CD4-positive, alpha-beta T cell treated with Interleukin-10 for 1 hour (primary cell): ENCODE measurements at regions not wholly inside any gene's neighbourhood (a gene's known extent, or its start where the extent isn't known, plus 50 kb on each side); places are given as distances from the start of the nearest gene placed in this dataset.
"Not testable (repeated sequence)": the region's sequence is repeated elsewhere in the genome, so short reads cannot be mapped to it uniquely, and the experiment has no call there.

Experiments used
- DNase-seq: peaks from one replicate; pipeline ENCODE4 v3.0.0-alpha.2; 2020

DNA sequence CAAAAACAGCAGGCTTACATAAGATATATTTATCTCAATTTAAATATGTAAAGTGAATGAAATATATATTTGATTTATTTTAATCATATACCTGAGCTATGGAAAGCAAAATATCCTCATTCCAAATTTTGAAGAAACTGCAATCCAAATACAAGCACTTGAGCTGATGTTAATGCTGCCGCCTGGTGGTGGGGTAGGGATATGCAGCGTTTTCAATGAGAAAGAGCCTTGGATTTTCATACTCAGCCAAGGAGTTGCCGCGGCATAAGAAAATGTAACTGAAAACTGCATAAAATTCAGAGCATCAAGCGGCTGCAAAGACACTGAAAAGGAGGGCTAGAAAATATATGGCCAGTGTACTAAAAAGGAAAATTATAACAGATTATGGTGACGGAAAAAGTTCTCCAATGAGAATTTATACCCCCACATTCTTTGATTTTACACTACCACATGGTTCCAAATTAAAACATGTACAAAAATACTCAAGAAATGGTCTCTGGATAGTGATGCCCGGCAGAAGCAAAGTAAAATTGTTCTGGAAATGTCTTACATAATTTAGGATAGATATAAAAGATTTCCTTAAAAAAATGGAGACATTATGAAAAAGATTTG is 660.3 kb upstream of the PITX2 start:
- peak; percentile 24 for DNase-seq

DNA sequence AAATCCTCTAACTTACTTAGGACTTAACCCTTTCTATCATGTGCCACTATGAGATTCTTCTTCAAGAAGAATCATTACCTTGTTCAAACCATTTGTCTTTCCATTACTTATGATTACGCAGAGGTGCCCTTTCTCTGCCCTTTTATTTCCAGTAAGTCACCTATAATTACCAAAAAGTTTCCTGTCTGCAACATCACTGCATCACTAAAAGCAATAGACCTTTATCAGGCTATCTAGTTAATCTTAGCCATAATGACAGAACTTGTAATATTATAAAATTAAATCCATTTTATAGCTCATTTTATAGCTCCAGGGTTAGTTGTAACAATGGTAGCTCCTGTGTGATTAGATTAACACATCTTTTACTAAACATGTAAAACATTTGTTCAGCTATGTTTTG is 673.6 kb upstream of the PITX2 start:
- DNase-seq = no peak

DNA sequence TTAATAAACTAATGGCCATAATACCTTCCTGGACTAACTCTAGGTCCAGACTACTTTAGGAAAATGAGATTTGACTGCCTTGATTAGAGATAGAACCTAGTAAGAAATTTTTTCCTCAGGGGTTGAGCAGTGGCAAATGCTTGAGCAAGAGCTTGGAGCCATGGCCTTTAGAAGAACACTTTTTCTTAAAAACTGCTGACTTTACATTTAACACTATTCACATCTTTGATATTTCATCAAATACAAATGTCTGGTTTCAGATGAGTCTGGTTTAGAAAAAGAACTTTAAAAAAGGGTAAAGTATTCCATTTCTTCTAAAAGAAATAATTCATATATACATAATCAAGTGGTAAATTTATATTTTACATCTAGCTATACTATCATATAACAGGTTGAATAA is 680.9 kb upstream of the PITX2 start:
- no peak for DNase-seq

- no peak for DNase-seq
Observed at GRCh38 chr4:111323496-111323895, 700.6 kb upstream of the PITX2 start.

GRCh38 chr4:111323916-111324315 is 701.0 kb upstream of the PITX2 start:
- no peak for DNase-seq

GRCh38 chr4:111326450-111326849 is 703.6 kb upstream of the PITX2 start:
- no peak for DNase-seq

DNA sequence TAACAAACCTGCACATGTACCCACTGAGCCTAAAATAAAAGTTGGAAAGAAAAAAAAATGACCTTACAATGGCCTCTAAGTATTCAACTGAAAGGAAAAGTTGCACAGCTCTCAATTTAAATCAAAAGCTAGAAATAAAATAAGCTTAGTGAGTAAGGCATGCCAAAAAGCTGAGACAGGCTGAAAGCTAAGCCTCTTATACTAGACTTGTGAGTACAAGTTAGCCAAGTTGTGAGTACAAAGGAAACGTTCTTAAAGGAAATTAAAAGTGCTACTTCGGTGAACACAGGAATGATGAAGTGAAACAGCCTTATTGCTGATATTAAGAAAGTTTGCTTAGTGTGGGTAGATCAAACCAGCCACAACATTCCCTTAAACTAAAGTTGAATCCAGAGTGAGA is 707.9 kb upstream of the PITX2 start:
- no peak for DNase-seq

DNA sequence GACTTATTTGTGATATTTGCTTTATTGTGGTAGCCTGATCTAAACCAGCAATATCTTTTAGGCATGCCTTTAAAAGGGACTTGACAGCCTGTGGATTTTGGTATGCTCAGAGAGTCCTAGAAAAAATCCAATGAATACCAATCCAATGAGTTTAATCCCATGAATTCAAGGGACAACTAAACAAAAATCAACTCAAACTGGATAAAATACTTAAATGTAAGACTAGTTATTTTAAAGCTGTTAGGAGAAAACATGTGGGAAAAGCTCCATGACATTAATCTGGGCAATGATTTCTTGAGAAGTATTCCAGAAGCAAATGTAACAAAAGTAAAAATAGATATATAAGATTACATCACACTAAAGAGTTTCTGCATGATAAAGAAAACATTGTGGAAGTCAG is 711.5 kb upstream of the PITX2 start:
- DNase-seq = no peak

GRCh38 chr4:111337186-111337876 is 714.5 kb upstream of the PITX2 start:
- not testable (repeated sequence) for DNase-seq

DNA sequence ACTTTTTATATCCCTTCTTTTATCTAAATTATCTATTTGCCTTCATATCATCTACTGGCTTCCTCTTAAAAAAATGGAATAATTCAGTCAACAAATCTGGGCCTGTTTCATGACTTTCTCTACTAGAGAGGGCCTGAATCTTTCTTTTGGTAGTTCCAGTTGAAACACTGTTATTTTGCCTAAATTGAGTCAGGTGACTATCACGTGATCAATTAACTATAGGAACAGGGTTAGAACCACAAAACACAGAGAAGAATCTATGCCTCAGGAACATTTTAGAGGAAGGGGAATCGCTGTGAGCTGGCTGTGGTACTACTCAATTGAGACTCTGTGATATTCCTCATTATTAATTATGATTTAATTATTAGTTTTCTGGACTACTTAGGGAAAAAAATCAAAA is 736.7 kb upstream of the PITX2 start:
- DNase-seq = no peak

DNA sequence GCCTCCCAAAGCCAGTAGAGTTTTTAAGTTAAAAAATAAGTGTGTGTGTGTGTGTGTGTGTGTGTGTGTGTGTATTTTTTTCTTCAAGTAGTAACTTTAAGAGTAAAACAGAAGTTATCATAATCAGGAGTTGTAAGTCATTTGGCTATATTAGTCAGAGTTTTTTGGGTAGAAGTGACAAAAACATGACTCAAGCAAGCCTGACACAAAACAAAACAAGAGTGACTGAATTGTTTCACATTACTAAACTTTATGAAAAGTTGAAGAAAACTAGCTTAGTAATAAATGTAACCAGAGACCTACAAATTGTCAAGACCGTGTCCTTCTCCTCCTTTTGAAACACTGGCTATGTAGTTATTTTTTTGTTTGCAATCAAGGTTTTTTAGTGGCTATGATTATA is 738.0 kb upstream of the PITX2 start:
- no peak for DNase-seq

DNA sequence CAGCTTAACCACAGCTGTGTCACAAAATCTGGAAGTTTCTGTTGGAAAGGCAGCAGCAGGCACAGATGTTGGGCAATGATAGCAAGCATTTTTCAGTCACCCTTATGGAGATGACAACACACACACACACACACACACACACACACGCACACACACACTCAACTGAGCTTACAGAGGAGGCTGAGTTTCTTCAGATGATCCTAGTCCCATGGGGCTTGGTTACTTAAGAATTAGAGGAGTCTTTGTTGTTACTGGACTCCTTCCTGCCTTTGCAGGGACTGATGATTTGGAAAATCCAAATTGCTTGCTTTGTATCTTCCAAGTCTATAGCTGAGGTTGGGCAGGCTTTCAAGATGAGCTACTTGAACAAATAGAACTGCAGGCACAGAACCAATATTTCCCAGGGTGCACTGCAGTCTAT is 740.1 kb upstream of the PITX2 start:
- DNase-seq = no peak

DNA sequence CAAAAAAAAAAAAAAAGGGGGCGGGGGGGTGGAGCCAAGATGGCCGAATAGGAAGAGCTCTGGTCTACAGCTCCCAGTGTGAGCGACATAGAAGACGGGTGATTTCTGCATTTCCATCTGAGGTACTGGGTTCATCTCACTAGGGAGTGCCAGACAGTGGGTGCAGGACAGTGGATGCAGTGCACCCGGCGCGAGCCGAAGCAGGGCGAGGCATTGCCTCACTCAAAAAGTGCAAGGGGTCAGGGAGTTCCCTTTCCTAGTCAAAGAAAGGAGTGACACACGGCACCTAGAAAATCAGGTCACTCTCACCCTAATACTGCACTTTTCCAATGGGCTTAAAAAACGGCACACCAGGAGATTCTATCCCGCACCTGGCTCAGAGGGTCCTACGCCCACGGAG is 755.0 kb upstream of the PITX2 start:
- DNase-seq = not testable (repeated sequence)

DNA sequence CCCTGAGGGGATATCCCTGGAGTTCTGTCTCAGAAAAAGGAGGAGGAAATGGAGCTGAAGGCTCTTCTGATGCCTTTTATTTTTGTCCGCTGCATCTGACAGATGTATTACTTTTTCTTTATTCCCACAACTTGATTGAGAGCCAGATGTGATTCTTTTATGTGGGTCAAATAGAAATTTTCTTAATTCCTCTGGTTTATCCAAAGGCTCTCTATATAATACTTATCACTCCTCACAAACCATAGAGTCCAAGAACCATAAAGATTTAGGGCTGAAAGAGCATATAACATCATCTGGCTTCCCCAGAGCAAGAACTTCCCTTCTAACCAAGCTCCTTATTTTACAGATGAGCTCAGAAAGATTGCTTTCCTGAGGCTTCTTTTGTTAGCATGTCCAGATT is 756.7 kb upstream of the FAM241A start:
- DNase-seq = no peak

DNA sequence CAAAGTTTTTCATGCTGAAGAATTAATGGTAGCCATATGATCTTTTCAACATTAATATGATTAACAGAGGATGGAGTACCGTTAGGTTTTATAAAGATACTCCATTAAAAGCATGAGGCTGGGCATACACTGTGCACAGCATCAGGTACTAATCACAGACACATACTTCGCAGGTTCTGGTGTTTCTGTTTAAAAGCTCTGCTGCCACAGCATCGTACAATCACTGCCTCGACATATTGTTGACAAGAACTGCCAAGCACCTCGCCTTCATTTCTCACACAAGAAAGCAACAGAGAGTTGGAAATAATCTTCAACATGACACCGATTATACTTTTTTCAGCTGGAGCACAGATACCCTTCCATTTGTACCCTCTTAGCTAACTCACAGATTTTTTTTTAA is 753.4 kb upstream of the FAM241A start:
- DNase-seq = no peak

DNA sequence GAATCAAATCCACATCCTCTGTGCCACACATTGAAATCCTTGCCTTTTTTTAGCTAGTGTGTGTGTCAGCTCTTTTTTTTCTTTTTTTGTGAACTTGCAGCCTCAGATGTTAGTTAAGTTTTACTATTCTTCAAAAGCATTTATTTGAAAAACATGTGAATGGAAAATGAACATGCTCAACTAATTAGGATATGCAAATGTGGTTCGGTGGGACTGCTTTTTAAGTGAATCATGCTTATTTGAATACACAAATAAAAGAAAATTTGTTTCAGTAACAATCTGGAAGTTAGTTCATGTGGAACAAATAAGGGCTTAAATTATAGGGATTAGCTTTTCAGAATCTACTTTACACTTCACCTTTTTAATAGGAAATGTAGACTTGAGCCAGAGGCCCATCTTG is 751.5 kb upstream of the FAM241A start:
- no peak for DNase-seq

GRCh38 chr4:111398906-111399330 is 746.3 kb upstream of the FAM241A start:
- DNase-seq = no peak

DNA sequence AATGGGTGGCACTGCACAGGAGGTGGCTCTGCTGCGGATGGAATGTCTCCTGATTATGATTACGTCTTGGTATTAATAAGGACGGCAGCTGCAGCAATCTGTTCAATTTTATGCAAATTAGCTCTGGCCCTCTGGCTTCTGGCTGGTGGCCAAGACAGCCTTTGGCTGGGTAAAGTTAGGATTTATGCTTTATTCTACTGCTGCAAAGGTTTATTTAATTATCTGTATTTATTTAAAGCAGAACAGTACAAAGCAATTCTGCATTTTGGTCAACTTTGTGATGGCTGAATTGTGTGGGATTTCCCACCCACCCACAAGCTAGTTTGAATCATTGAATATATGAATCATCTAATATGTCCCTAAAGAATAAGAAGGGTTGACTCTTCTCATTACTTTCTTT is 745.6 kb upstream of the FAM241A start:
- DNase-seq = no peak

- no peak for DNase-seq
Observed at GRCh38 chr4:111400741-111401140, 744.5 kb upstream of the FAM241A start.

GRCh38 chr4:111404673-111405072 is 740.6 kb upstream of the FAM241A start:
- DNase-seq = no peak

DNA sequence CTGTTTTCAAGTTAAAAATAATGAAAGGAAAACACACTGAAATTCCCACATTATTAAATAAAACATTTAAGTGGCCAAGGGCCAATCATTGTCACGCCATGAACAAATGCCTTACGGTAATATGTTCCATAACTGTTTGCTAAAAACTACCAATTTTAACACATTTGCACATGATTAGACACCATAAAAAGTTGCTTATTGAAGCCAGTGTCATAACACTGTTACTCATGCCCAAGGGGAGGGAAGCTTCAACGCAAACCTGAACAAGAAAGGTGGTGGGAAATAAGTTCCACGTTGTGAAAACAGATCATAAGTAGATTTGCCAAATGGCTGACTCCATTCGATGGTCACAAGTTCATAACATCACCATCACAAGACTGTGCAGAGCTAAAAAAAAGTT is 739.3 kb upstream of the FAM241A start:
- no peak for DNase-seq

DNA sequence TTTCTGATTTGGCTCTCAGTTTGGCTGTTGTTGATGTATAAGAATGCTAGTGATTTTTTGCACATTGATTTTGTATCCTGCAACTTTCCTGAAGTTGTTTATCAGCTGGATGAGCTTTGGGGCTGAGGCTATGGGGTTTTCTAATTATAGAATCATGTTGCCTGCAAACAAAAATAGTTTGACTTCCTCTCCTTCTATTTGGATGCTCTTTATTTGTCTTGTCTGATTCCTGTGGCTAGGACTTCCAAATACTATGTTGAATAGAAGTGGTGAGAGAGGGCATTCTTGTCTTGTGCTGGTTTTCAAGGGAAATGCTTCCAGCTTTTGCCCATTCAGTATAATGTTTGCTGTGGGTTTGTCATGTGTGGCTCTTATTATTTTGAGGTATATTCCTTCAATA is 734.7 kb upstream of the FAM241A start:
- no peak for DNase-seq

- DNase-seq = no peak
Observed at GRCh38 chr4:111417521-111417920, 727.7 kb upstream of the FAM241A start.

- no peak for DNase-seq
Observed at GRCh38 chr4:111433441-111433840, 711.8 kb upstream of the FAM241A start.

DNA sequence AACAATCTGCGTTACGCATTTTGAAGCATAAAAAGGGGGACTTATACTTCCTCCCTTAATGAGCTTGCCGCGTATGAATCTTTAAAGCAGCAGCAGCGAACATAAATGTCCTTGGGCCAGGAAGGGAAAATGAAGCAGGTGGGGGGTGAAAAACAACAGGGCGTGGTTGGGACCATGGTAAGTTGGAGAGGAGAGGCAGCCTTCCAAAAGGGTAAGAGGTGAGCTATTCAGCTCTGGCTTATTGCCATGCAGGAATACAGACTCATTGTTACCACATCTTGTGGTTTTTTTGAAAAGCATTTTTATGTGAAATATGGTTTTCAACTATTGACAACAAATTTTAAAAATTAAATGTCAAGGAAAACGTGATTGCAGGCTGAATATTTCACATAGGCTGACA is 710.7 kb upstream of the FAM241A start:
- DNase-seq = no peak
